ENCODE measurements at regions not wholly inside any gene's neighbourhood (a gene's known extent, or its start where the extent isn't known, plus 50 kb on each side); places are given as distances from the start of the nearest gene placed in this dataset.

GRCh38 chr10:36437367-36437766, 688.0 kb upstream of the ANKRD30A start:
- Histone ChIP-seq H3K4me1 (ENCODE audit: control insufficient read depth, insufficient read depth, low read length) (no peaks in the 10 kb centered on the region), H3K4me2 (ENCODE audit: control insufficient read depth, insufficient read depth) (no peak overlapping the region), H3K9me3 (replicated peaks; ENCODE audit: control insufficient read depth, insufficient read depth, low read length) (no peaks in the 10 kb centered on the region), H4K20me1 (ENCODE audit: control insufficient read depth, insufficient read depth) (no peaks in the 10 kb centered on the region), H3K4me3 (no peak overlapping the region), H3K9ac (ENCODE audit: control insufficient read depth, insufficient read depth, low read length) (no peak overlapping the region), H3K27me3 (replicated peaks in 1 of 2; ENCODE audit: control insufficient read depth in 2 of 2, insufficient read depth in 2 of 2, low read length in 1 of 2) (no peaks in the 10 kb centered on the region), H2AFZ (ENCODE audit: control insufficient read depth, low read depth, low read length) (no peak overlapping the region), H3K36me3 (ENCODE audit: control insufficient read depth in 2 of 2, insufficient read depth in 2 of 2, low read length in 1 of 2) (no peaks in the 10 kb centered on the region), H3K27ac (ENCODE audit: control insufficient read depth, insufficient read depth) (no peak overlapping the region), H3K79me2 (ENCODE audit: control insufficient read depth, insufficient read depth, low read length) (no peaks in the 10 kb centered on the region)
- ChIA-PET CTCF (no interaction called here), SMC1A (ENCODE audit: uncharacterized antibody, unreplicated experiment) (no interaction called here), RAD21 (ENCODE audit: unreplicated experiment) (no interaction called here), POLR2A (no interaction called here)
- in situ Hi-C loops (cut with MboI) (no loop called here), intact Hi-C loops (cut with micrococcal nuclease; ENCODE audit: unreplicated experiment) (no loop called here)
- ATAC-seq (no peak), DNase-seq (ENCODE audit: low read depth, low spot score) (no peak), FAIRE-seq (no peak)
- BruUV-seq (replicated peaks), result no TSS peak
- WGBS (ENCODE audit: insufficient coverage, insufficient replicate concordance, low lambda C conversion rate, missing lambda C conversion rate), result 3% methylated on average over 2 of the region's 3 CpGs
- no peak for TF ChIP-seq MXI1 (IDR thresholded peaks at IDR 0.05; ENCODE audit: low read depth, low read length)
- TF ChIP-seq DPF2 (IDR thresholded peaks at IDR 0.05), result no peak
- no peak for TF ChIP-seq RFX5 (IDR thresholded peaks at IDR 0.05; ENCODE audit: low read depth, low read length)

- Histone ChIP-seq H3K27ac (ENCODE audit: control insufficient read depth, insufficient read depth) (no peak overlapping the region), H3K79me2 (ENCODE audit: control insufficient read depth, insufficient read depth, low read length) (no peaks in the 10 kb centered on the region), H3K27me3 (replicated peaks in 1 of 2; ENCODE audit: control insufficient read depth in 2 of 2, insufficient read depth in 2 of 2, low read length in 1 of 2) (no peaks in the 10 kb centered on the region), H3K36me3 (ENCODE audit: control insufficient read depth in 2 of 2, insufficient read depth in 2 of 2, low read length in 1 of 2) (no peaks in the 10 kb centered on the region), H3K9me3 (replicated peaks; ENCODE audit: control insufficient read depth, insufficient read depth, low read length) (no peaks in the 10 kb centered on the region), H2AFZ (ENCODE audit: control insufficient read depth, low read depth, low read length) (no peak overlapping the region), H3K9ac (ENCODE audit: control insufficient read depth, insufficient read depth, low read length) (no peak overlapping the region), H3K4me1 (ENCODE audit: control insufficient read depth, insufficient read depth, low read length) (no peaks in the 10 kb centered on the region), H4K20me1 (ENCODE audit: control insufficient read depth, insufficient read depth) (no peaks in the 10 kb centered on the region), H3K4me3 (no peak overlapping the region), H3K4me2 (ENCODE audit: control insufficient read depth, insufficient read depth) (no peak overlapping the region)
- ChIA-PET SMC1A (ENCODE audit: uncharacterized antibody, unreplicated experiment) (interaction anchor here (0.6 kb wide), 1 partner anchor 137 kb away, joined by 4 read pairs; no protein-coding TSS in a partner anchor), POLR2A (no interaction called here), CTCF (no interaction called here), RAD21 (ENCODE audit: unreplicated experiment) (no interaction called here)
- intact Hi-C loops (cut with micrococcal nuclease; ENCODE audit: unreplicated experiment), result no loop called here
- 0% methylated on average over 2 of the region's 2 CpGs for WGBS (ENCODE audit: insufficient coverage, insufficient replicate concordance, low lambda C conversion rate, missing lambda C conversion rate)
- no peak for DNase-seq (ENCODE audit: low read depth, low spot score)
- no peak for FAIRE-seq
- ATAC-seq, result no peak
- in situ Hi-C loops (cut with MboI), result no loop called here
- BruUV-seq (replicated peaks), result no TSS peak
- TF ChIP-seq SMARCA5 (IDR thresholded peaks at IDR 0.05), result no peak
- TF ChIP-seq ZBTB33 (IDR thresholded peaks at IDR 0.05), result no peak
- TF ChIP-seq CHD4 (IDR thresholded peaks at IDR 0.05), result no peak
- TF ChIP-seq MTA3 (IDR thresholded peaks at IDR 0.05; ENCODE audit: borderline replicate concordance, low read length), result no peak
- no peak for TF ChIP-seq PRDM15 (CRISPR knock-in tag; IDR thresholded peaks at IDR 0.05)
- no peak for TF ChIP-seq RAD51 (IDR thresholded peaks at IDR 0.05)
- TF ChIP-seq NR2C2 (IDR thresholded peaks at IDR 0.05; ENCODE audit: borderline replicate concordance, control insufficient read depth, insufficient read length, low read depth), result no peak
- no peak for TF ChIP-seq IKZF1 (conservative IDR thresholded peaks at IDR 0.05)
- no peak for TF ChIP-seq MYC (IDR thresholded peaks at IDR 0.05; ENCODE audit: insufficient read depth, insufficient read length, insufficient replicate concordance, low read length, severe bottlenecking)
- no peak for TF ChIP-seq BRCA1 (IDR thresholded peaks at IDR 0.05; ENCODE audit: low read depth, low read length)
Measured at GRCh38 chr10:36428507-36428906, 696.9 kb upstream of the ANKRD30A start.
